Neuronal stem cell (in vitro differentiated cells): ENCODE measurements at regions not wholly inside any gene's neighbourhood (a gene's known extent, or its start where the extent isn't known, plus 50 kb on each side); places are given as distances from the start of the nearest gene placed in this dataset.

ENCODE experiments used
- DNase-seq: peaks from one replicate; pipeline ENCODE4 v3.0.0-alpha.2; 2013; ENCODE audit warnings: low spot score
- H2AFZ ChIP-seq: one replicate; pipeline ENCODE4 v1.6.1; 2013; ENCODE audit warnings: mild to moderate bottlenecking, low read length, inconsistent platforms
- H2AK5ac ChIP-seq: 2 replicates; pipeline ENCODE4 v1.6.1; 2013; ENCODE audit warnings: low read depth, mild to moderate bottlenecking, inconsistent platforms, low read length, moderate library complexity, mixed read lengths
- H2BK120ac ChIP-seq: 2 replicates; pipeline ENCODE4 v1.6.1; 2013; ENCODE audit warnings: low read depth, mild to moderate bottlenecking, inconsistent platforms, low read length, moderate library complexity, mixed read lengths
- H2BK12ac ChIP-seq: one replicate; pipeline ENCODE4 v1.6.1; 2013; ENCODE audit warnings: low read length, inconsistent platforms
- H2BK15ac ChIP-seq: 2 replicates; pipeline ENCODE4 v1.6.1; 2013; ENCODE audit warnings: mild to moderate bottlenecking, low read length, inconsistent platforms, mixed read lengths
- H2BK5ac ChIP-seq: one replicate; pipeline ENCODE4 v1.6.1; 2013; ENCODE audit warnings: inconsistent platforms, mild to moderate bottlenecking, low read length, moderate library complexity
- H3K14ac ChIP-seq: one replicate; pipeline ENCODE4 v1.6.1; 2013; ENCODE audit warnings: low read length, inconsistent platforms
- H3K18ac ChIP-seq: 2 replicates; pipeline ENCODE4 v1.6.1; 2013; ENCODE audit warnings: low read length, inconsistent platforms
- H3K23ac ChIP-seq: 2 replicates; pipeline ENCODE4 v1.6.1; 2013; ENCODE audit warnings: low read depth, mild to moderate bottlenecking, mixed read lengths, low read length, inconsistent platforms; ENCODE audit not compliant: poor library complexity
- H3K27ac ChIP-seq: replicated peaks from 3 replicates; pipeline ENCODE4 v1.5.1; 2013; ENCODE audit warnings: low read length, inconsistent platforms
- H3K27me3 ChIP-seq, 3 experiments: 2 replicates each; pipeline ENCODE4 v1.6.1; 2013; ENCODE audit warnings: low read length in 3 of 3, mild to moderate bottlenecking in 2 of 3, inconsistent platforms in 1 of 3, low read depth in 1 of 3, mixed read lengths in 1 of 3, moderate library complexity in 1 of 3; ENCODE audit not compliant: control insufficient read depth in 3 of 3, insufficient read depth in 3 of 3
- H3K36me3 ChIP-seq, 2 donors: replicated peaks in 1 of 2; 2 replicates each; pipeline ENCODE4 v1.6.1; 2013; ENCODE audit warnings: low read length in 2 of 2; ENCODE audit not compliant: control insufficient read depth in 2 of 2, insufficient read depth in 2 of 2
- H3K4ac ChIP-seq: 2 replicates; pipeline ENCODE4 v1.6.1; 2013; ENCODE audit warnings: inconsistent platforms, mild to moderate bottlenecking, low read length, moderate library complexity
- H3K4me1 ChIP-seq, 2 donors: 1 replicate in 1 of 2; 2 replicates in 1 of 2; pipeline ENCODE4 v1.6.1; 2013; ENCODE audit warnings: low read length in 2 of 2, low read depth in 1 of 2; ENCODE audit not compliant: control insufficient read depth in 2 of 2, insufficient read depth in 1 of 2
- H3K4me2 ChIP-seq: one replicate; pipeline ENCODE4 v1.6.1; 2013; ENCODE audit warnings: mild to moderate bottlenecking, low read length, inconsistent platforms; ENCODE audit not compliant: insufficient read depth, poor library complexity, severe bottlenecking
- H3K4me3 ChIP-seq, 2 donors: 2 replicates each; pipeline ENCODE4 v1.5.1; 2013; ENCODE audit warnings: low read length in 2 of 2, mild to moderate bottlenecking in 2 of 2, inconsistent platforms in 1 of 2, moderate library complexity in 1 of 2
- H3K79me1 ChIP-seq: one replicate; pipeline ENCODE4 v1.6.1; 2013; ENCODE audit warnings: low read depth, mild to moderate bottlenecking, inconsistent platforms, low read length, moderate library complexity
- H3K9ac ChIP-seq: one replicate; pipeline ENCODE4 v1.6.1; 2013; ENCODE audit warnings: mild to moderate bottlenecking, low read depth, low read length, inconsistent platforms; ENCODE audit not compliant: poor library complexity
- H3K9me3 ChIP-seq, 2 donors: replicated peaks in 1 of 2; 2 replicates each; pipeline versions ENCODE3 to v1.6.1; 2013; ENCODE audit warnings: low read length in 2 of 2, mild to moderate bottlenecking in 2 of 2, inconsistent platforms in 1 of 2, low read depth in 1 of 2, mixed read lengths in 1 of 2, moderate library complexity in 1 of 2; ENCODE audit not compliant: control insufficient read depth in 2 of 2, insufficient read depth in 1 of 2
- H4K8ac ChIP-seq: one replicate; pipeline ENCODE4 v1.6.1; 2013; ENCODE audit warnings: low read depth, mild to moderate bottlenecking, inconsistent platforms, low read length, moderate library complexity
- H4K91ac ChIP-seq: one replicate; pipeline ENCODE4 v1.6.1; 2013; ENCODE audit warnings: low read length, low read depth, mild to moderate bottlenecking, inconsistent platforms; ENCODE audit not compliant: poor library complexity
- WGBS, 2 donors: extraction: QIAGEN DNeasy Blood & Tissue Kit; methylation state at CpG; one replicate each; pipeline ENCODE4 v1.1.7; 2013; ENCODE audit warnings: missing lambda C conversion rate in 2 of 2, mixed read lengths in 1 of 2; ENCODE audit not compliant: insufficient read length in 2 of 2, insufficient replicate concordance in 1 of 2; ENCODE audit errors: extremely low coverage in 2 of 2; 5-methylcytosine and 5-hydroxymethylcytosine counted together

- peaks cover 0 to 5% (median 0%) of the 10 kb centered on the region in 3 experiments for H3K27me3 ChIP-seq
- no peak overlapping the region for H3K4ac ChIP-seq
- no peak overlapping the region for H2BK12ac ChIP-seq
- H3K79me1 ChIP-seq: no peaks in the 10 kb centered on the region
- peaks cover 0 to 23% of the 10 kb centered on the region in 2 donors for H3K4me1 ChIP-seq
- no peak overlapping the region for H2AFZ ChIP-seq
- no peak overlapping the region for H3K4me2 ChIP-seq
- H3K9me3 ChIP-seq: peaks cover 0 to 2% of the 10 kb centered on the region in 2 donors
- no peak overlapping the region for H3K4me3 ChIP-seq
- H2BK15ac ChIP-seq: no peak overlapping the region
- H3K27ac ChIP-seq: no peak overlapping the region
- H4K91ac ChIP-seq: no peak overlapping the region
- no peak overlapping the region for H2AK5ac ChIP-seq
- no peak overlapping the region for H2BK120ac ChIP-seq
- WGBS, 2 donors: no CpG with 5 or more reads among the region's 2 CpGs
- no peak overlapping the region for H3K23ac ChIP-seq
- H4K8ac ChIP-seq: no peak overlapping the region
- no peaks in the 10 kb centered on the region for H3K36me3 ChIP-seq
- no peak overlapping the region for H3K9ac ChIP-seq
- no peak overlapping the region for H3K18ac ChIP-seq
- DNase-seq: no peak
- no peak overlapping the region for H2BK5ac ChIP-seq
- H3K14ac ChIP-seq: no peak overlapping the region
Observed at GRCh38 chr11:134506046-134506445, 94.0 kb upstream of the B3GAT1 start.

DNA sequence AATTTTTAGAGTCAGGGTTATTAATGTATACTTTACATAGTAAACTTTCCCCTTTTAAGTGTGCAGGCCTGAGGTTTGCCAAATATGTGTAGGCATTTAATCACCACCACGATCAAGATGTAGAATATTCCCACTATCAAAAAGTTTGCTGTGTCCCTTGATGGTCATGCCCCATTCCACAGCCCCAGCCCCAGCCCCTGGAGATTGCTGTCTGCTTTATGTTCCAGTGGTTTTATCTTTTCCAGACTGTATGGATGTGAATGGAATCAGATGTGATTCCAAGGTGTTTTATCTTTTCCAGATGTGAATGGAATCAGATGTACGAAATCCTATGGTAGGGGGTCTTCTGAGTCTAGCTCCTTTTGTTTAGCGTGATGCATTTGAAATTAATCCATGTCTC, 93.1 kb upstream of the B3GAT1 start:
- WGBS, 2 donors: no CpG with 5 or more reads among the region's 3 CpGs
- Histone ChIP-seq H3K79me1 (no peaks in the 10 kb centered on the region), H3K4me1 (peaks cover 0 to 23% of the 10 kb centered on the region in 2 donors), H3K27me3 (peaks cover 0 to 5% (median 0%) of the 10 kb centered on the region in 3 experiments), H3K14ac (no peak overlapping the region), H2BK12ac (no peak overlapping the region), H3K27ac (no peak overlapping the region), H3K4ac (no peak overlapping the region), H3K9ac (no peak overlapping the region), H2AFZ (no peak overlapping the region), H4K8ac (no peak overlapping the region), H3K23ac (no peak overlapping the region), H3K18ac (no peak overlapping the region), H2BK5ac (no peak overlapping the region), H3K9me3 (peaks cover 0 to 2% of the 10 kb centered on the region in 2 donors), H3K36me3 (no peaks in the 10 kb centered on the region), H4K91ac (no peak overlapping the region), H2BK15ac (no peak overlapping the region), H2BK120ac (no peak overlapping the region), H3K4me2 (no peak overlapping the region), H2AK5ac (no peak overlapping the region), H3K4me3 (no peak overlapping the region)
- no peak for DNase-seq

DNA sequence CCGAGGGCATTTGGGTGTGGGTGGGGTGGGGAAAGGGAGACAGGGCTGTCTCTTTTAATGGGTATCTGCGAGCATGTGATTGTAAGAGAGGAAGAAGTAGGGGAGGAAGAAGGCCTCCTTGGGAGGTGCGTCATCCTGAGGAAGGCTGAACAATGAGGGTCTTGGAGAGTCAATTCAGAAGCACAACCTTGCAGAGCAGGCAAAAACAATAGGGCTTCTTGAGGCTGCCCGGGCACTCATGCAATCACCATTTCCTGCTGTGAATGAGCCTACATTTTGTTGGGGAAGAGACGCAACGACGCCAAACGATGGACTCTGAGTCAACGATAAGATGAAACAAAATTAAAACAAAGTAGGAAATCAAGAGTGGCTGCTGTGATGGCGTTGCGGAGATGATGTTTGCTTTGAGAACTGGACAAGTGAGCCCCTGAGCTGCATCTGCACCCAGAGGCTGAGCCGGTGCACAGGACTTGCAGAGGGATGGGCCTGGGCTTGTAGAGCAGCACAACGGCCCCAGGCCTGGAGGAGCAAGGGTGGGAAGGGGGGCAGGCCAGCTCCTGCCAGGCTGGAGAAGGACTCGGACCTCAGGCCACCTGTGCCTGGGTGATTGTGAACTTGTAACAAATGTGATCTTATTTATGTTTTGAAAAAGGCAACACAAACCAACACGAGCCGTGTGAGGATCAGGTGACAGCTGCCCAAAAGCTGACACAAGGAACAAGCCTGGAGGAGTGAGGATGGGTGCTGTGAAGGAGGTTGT, 92.3 kb upstream of the B3GAT1 start:
- Histone ChIP-seq H2BK120ac (no peak overlapping the region), H3K27ac (no peak overlapping the region), H3K23ac (no peak overlapping the region), H3K4ac (no peak overlapping the region), H3K4me3 (no peak overlapping the region), H3K14ac (peak overlapping the region; percentile 4), H3K9ac (no peak overlapping the region), H2AFZ (peak overlapping the region; percentile 14), H2BK12ac (peak overlapping the region; percentile 30), H3K4me2 (no peak overlapping the region), H3K36me3 (no peaks in the 10 kb centered on the region), H2AK5ac (peak overlapping the region; percentile 9), H3K4me1 (peaks cover 0 to 23% of the 10 kb centered on the region in 2 donors), H4K91ac (no peak overlapping the region), H2BK15ac (no peak overlapping the region), H3K9me3 (peaks cover 0 to 2% of the 10 kb centered on the region in 2 donors), H2BK5ac (no peak overlapping the region), H3K27me3 (peaks cover 0 to 7% (median 0%) of the 10 kb centered on the region in 3 experiments), H3K79me1 (no peaks in the 10 kb centered on the region), H4K8ac (no peak overlapping the region), H3K18ac (peak overlapping the region; percentile 68)
- no CpG with 5 or more reads among the region's 16 CpGs for WGBS, 2 donors
- no peak for DNase-seq

DNA sequence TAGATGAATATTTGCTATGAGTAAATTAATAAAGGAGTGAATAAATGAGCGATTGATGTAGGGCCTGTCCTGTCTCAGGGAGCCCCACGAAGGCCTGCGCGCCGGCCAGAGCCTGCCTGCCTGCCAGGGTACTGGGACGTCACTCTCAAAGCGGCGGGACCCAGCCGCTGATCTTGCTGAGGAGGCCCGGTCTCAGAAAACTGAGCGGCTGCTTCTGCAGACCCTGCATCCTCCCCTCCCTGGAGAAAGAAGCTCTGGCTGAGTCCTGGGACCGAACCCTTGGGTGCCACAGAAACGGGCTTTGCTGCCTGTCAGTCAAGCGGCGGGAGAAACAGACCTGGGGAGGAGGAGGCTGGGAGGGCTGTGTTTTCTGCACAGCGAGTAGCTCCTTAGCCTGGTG, 91.6 kb upstream of the B3GAT1 start:
- H3K4me2 ChIP-seq: no peak overlapping the region
- H3K14ac ChIP-seq: peak overlapping the region; percentile 4
- H2AK5ac ChIP-seq: no peak overlapping the region
- H3K9me3 ChIP-seq: peaks cover 0 to under 1% of the 10 kb centered on the region in 2 donors
- no peak overlapping the region for H2BK12ac ChIP-seq
- no peaks in the 10 kb centered on the region for H3K79me1 ChIP-seq
- no peak overlapping the region for H2BK5ac ChIP-seq
- peaks cover 0 to 3% (median 0%) of the 10 kb centered on the region in 3 experiments for H3K27me3 ChIP-seq
- H3K4me1 ChIP-seq: peaks cover 0 to 23% of the 10 kb centered on the region in 2 donors
- no peak for DNase-seq
- H2AFZ ChIP-seq: no peak overlapping the region
- 100% methylated on average over 1 of the region's 16 CpGs; no CpG with 5 or more reads in 1 of the 2 donors for WGBS, 2 donors
- H3K18ac ChIP-seq: peak overlapping the region; percentile 71
- H3K9ac ChIP-seq: no peak overlapping the region
- H3K23ac ChIP-seq: no peak overlapping the region
- no peak overlapping the region for H4K91ac ChIP-seq
- peak overlapping the region; percentile 74 for H2BK120ac ChIP-seq
- H2BK15ac ChIP-seq: no peak overlapping the region
- H3K36me3 ChIP-seq: no peaks in the 10 kb centered on the region
- no peak overlapping the region for H4K8ac ChIP-seq
- H3K4me3 ChIP-seq: no peak overlapping the region
- no peak overlapping the region for H3K27ac ChIP-seq
- no peak overlapping the region for H3K4ac ChIP-seq
